GM12874 (cell line): ENCODE measurements at regions not wholly inside any gene's neighbourhood (a gene's known extent, or its start where the extent isn't known, plus 50 kb on each side); places are given as distances from the start of the nearest gene placed in this dataset.

ENCODE experiments used
- TF ChIP-seq, protein P1 (sequence below): IDR thresholded peaks from 2 replicates; pipeline ENCODE4 v1.5.1; 2011; ENCODE audit warnings: low read depth, mild to moderate bottlenecking, control low read depth, low read length, moderate library complexity; ENCODE audit not compliant: insufficient read depth

DNA sequence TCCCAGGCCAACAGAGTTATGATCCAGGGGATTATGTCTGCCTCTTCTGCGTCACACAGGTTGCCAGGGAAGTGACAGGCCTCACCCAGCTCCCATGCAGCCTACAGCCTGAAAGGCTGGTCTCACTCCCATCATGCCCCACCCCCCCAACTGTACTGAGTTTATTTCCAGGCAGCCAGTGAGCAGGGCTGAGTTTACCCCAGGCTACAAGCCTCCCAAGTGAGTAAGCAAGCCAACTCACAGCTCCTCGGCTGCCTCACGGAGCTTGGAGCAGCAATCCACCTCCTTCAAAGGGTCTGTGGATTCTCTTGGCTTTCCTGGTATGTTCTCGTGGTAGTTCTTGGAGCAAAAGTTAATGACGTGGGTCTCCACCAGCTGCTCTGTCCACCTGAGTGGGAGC, 1147.6 kb upstream of the ADGRL4 start:
- TF ChIP-seq, protein P1, sequence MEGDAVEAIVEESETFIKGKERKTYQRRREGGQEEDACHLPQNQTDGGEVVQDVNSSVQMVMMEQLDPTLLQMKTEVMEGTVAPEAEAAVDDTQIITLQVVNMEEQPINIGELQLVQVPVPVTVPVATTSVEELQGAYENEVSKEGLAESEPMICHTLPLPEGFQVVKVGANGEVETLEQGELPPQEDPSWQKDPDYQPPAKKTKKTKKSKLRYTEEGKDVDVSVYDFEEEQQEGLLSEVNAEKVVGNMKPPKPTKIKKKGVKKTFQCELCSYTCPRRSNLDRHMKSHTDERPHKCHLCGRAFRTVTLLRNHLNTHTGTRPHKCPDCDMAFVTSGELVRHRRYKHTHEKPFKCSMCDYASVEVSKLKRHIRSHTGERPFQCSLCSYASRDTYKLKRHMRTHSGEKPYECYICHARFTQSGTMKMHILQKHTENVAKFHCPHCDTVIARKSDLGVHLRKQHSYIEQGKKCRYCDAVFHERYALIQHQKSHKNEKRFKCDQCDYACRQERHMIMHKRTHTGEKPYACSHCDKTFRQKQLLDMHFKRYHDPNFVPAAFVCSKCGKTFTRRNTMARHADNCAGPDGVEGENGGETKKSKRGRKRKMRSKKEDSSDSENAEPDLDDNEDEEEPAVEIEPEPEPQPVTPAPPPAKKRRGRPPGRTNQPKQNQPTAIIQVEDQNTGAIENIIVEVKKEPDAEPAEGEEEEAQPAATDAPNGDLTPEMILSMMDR, result no peak

DNA sequence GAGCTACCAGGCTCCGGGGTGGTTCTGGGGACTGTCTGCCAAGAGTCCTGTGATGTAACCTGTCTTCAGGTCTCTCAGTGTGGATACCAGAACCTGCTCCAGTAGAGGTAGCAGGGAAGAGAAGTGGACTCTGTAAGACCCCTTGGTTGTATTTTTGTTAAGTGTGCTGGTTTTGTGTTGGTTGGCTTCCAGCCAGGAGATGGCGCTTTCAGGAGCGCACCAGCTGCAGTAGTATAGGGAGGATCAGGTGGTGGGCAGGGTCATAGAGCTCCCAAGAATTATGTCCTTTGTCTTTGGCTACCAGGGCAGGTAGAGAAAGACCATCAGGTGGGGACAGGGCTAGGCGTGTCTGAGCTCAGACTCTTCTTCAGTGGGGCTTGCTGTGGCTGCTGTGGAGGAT, 1147.2 kb upstream of the ADGRL4 start:
- TF ChIP-seq, protein P1, result no peak

DNA sequence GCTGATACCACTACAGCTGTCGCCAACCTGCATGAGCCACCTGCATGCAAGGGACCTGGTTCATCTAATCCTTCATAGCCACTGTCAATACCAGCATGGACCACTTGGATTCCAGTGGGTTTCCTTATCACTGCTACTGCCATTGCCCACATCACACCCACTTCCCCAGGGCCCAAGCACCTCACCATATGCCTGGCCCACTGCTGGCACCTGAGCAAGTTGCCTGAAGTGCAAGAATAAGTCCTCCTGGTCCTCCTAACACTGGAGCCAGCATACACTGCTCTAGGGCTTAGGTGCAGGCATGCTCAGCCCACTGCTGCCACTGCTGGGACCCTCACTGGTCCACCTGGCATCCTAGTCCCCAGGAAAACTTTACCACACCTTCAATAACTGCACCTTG, 1136.8 kb upstream of the ADGRL4 start:
- TF ChIP-seq, protein P1, result no peak

DNA sequence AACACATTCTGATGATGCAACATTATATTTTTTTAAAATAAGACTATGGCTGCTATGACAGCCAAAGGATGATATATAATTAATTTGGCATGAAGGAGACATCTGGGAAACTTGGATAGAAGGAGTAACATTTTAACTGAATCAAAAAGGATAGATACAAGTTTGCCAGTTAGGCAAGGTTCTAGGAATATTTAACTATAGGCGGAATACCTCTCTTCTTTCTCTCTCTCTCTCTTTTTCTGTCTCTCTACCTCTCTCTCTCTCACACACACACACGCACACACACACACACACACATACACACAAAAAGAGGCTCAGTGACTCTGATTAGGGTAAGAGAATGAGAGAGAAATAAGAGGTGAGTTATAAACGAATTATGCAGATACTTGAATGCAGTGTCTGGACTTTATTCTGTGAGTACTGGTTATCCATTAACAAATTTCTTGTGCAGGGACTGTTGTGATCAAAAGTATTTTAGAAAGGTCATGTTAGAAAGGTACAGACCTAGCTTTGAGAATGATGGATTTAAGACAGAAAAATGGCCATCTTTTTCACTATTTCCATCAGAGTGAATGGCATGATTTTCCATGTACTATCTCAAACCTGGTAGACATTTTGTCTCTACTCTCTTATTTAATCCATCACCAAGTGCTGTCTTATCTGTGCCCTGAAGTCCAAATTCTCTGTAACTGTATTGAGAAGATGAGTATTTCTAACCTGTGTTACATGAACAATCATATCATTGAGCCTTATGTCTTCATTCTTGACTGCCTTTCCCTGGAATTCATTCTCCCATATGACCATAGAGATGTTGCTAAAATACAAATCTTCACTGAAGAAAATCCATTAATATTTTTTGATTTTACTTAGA, 1106.9 kb upstream of the ADGRL4 start:
- TF ChIP-seq, protein P1, result no peak

DNA sequence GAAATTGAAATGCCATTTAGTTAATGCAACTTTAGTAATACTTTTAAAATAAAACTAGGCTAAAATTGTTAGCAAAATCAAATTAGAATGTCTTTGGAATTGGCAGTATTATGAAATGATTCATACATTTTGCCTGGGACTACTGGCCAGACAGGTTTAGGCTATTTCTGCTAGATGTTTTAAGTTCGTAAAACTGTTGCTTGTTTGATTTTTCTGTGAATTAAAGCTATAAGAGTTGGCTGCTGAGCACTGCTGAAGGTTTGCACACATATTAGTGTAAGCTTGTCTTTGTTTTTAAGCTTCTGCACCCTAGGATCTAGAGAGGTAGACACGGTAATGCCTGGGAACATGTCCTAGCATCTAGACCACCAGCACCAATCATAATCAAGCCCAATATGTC, 1094.6 kb upstream of the ADGRL4 start:
- TF ChIP-seq, protein P1, result no peak

DNA sequence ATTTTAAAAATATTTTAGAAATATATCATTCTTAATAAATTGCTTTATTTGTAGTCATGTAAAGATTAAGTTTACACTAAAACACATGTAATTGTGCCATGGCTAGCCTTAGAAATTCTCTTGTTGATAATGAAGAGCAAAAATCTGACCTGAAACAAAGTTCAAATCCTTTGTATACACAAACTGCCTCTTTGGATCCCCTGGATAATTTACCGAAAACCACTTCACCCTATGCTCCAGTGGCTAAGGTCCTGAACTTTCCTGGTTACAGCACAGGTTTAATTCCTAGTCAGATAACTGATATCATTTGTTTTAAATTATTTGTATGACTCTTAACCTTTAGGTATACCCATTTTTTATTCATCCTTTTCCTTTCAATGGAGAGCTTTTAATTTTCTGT, 1093.2 kb upstream of the ADGRL4 start:
- TF ChIP-seq, protein P1, result no peak

DNA sequence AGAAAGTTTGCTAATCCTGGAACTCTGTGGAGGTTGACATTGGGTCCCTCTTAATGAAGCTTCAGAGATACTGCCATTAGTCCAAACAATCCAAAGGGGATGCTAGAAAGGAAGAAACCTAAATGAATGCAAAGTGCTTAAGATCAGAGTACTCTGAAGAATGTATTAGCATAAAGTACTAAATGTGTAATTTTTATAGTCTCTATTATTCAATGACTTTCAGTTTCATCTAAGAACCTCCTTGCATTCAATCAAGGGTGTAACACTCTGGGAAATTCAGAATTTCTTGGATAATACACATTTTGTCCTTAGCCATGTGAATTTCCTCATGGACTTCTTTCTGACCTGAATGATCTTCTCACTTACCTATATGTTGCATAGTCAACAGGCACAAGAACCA, 1078.5 kb upstream of the ADGRL4 start:
- TF ChIP-seq, protein P1, result no peak
